GM23248 (cell line): ENCODE measurements at regions not wholly inside any gene's neighbourhood (a gene's known extent, or its start where the extent isn't known, plus 50 kb on each side); places are given as distances from the start of the nearest gene placed in this dataset.

Source experiments
- EZH2 ChIP-seq: fragments of 200-600 bp; sonication (generic); IDR thresholded peaks from 2 replicates; pipeline ENCODE4 v1.6.1; 2018; ENCODE audit warnings: antibody characterized with exemption, mild to moderate bottlenecking; ENCODE audit not compliant: insufficient read depth, poor library complexity, severe bottlenecking
- EZH2phosphoT487 ChIP-seq: fragments of 200-600 bp; sonication (generic); IDR thresholded peaks from 2 replicates; pipeline ENCODE4 v1.6.1; 2018; ENCODE audit warnings: antibody characterized with exemption, moderate library complexity, mild to moderate bottlenecking, low read depth; ENCODE audit not compliant: insufficient read depth

- TF ChIP-seq EZH2 (no peak), EZH2phosphoT487 (no peak)
These were observed 85.2 kb downstream of the IRX1 start for GRCh38 chr5:3680821-3681220.
